Mammary epithelial cell (primary cell): ENCODE measurements at regions not wholly inside any gene's neighbourhood (a gene's known extent, or its start where the extent isn't known, plus 50 kb on each side); places are given as distances from the start of the nearest gene placed in this dataset.

Source experiments
- EZH2 ChIP-seq: IDR thresholded peaks from 2 replicates; pipeline ENCODE4 v1.6.1; 2012; ENCODE audit warnings: low read length, inconsistent platforms, borderline replicate concordance
- TF ChIP-seq, protein P1 (sequence below), 2 donors: IDR thresholded peaks in 1 of 2; conservative IDR thresholded peaks in 1 of 2; 2 replicates each; pipeline ENCODE4 v1.5.1; 2011 to 2012; ENCODE audit warnings: inconsistent platforms in 2 of 2, low read length in 2 of 2, mild to moderate bottlenecking in 2 of 2, control low read depth in 1 of 2, low read depth in 1 of 2; ENCODE audit not compliant: insufficient read depth in 1 of 2; ENCODE audit errors: extremely low read depth in 1 of 2

DNA sequence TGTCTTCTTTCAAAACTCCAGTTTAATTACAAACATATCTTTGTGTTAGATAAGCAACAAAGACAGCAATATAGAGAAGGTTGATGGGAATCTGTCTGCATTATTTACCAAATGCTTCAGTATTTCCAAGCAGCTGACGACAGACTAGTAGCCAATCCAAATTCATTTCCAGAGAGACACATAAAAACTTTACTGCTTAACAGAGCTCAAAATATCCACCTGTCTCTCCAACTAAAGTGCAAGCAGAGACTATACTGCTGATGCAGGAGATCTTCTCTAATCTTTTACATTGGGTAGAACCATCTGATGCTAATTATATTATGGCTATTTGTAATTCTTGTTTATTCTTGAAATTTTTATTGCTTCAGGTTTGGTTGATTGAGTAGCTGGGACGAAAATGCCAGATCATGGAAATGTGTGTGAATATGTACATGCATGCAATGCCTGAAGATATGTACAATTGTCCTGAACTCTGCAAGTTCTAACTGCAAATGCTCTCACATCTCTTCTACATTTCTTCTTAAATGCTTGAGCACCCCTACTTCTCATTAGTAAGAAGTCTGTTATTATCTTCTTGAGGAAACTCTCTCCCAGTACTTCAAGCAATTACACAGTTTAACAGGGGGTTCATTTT, 200.0 kb downstream of the PDHA2 start:
- TF ChIP-seq, protein P1, sequence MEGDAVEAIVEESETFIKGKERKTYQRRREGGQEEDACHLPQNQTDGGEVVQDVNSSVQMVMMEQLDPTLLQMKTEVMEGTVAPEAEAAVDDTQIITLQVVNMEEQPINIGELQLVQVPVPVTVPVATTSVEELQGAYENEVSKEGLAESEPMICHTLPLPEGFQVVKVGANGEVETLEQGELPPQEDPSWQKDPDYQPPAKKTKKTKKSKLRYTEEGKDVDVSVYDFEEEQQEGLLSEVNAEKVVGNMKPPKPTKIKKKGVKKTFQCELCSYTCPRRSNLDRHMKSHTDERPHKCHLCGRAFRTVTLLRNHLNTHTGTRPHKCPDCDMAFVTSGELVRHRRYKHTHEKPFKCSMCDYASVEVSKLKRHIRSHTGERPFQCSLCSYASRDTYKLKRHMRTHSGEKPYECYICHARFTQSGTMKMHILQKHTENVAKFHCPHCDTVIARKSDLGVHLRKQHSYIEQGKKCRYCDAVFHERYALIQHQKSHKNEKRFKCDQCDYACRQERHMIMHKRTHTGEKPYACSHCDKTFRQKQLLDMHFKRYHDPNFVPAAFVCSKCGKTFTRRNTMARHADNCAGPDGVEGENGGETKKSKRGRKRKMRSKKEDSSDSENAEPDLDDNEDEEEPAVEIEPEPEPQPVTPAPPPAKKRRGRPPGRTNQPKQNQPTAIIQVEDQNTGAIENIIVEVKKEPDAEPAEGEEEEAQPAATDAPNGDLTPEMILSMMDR (conservative IDR thresholded peaks at IDR 0.05 in 1 of 2, IDR thresholded peaks at IDR 0.05 in 1 of 2; ENCODE audit: extremely low read depth in 1 of 2, insufficient read depth in 1 of 2, low read depth in 1 of 2, low read length in 2 of 2): no peak
- no peak for TF ChIP-seq EZH2
